ENCODE measurements at regions not wholly inside any gene's neighbourhood (a gene's known extent, or its start where the extent isn't known, plus 50 kb on each side); places are given as distances from the start of the nearest gene placed in this dataset.

GRCh38 chr14:55756078-55756477 is 176.1 kb downstream of the KTN1 start:
- no peak for TF ChIP-seq CTCF (conservative IDR thresholded peaks at IDR 0.05; ENCODE audit: low read depth, low read length)
- no peak for DNase-seq (ENCODE audit: low read depth)
- H3K4me3 ChIP-seq (ENCODE audit: low read depth, low read length) = no peak overlapping the region

GRCh38 chr14:55756557-55756956 is 176.6 kb downstream of the KTN1 start:
- DNase-seq (ENCODE audit: low read depth) = no peak
- H3K4me3 ChIP-seq (ENCODE audit: low read depth, low read length) = no peak overlapping the region
- TF ChIP-seq CTCF (conservative IDR thresholded peaks at IDR 0.05; ENCODE audit: low read depth, low read length) = no peak

GRCh38 chr14:55758796-55759195 is 178.8 kb downstream of the KTN1 start:
- TF ChIP-seq CTCF (conservative IDR thresholded peaks at IDR 0.05; ENCODE audit: low read depth, low read length) = no peak
- no peak for DNase-seq (ENCODE audit: low read depth)
- H3K4me3 ChIP-seq (ENCODE audit: low read depth, low read length) = no peak overlapping the region

GRCh38 chr14:55760789-55761566 is 181.0 kb downstream of the KTN1 start:
- H3K4me3 ChIP-seq (ENCODE audit: low read depth, low read length) = no peak overlapping the region
- no peak for DNase-seq (ENCODE audit: low read depth)
- no peak for TF ChIP-seq CTCF (conservative IDR thresholded peaks at IDR 0.05; ENCODE audit: low read depth, low read length)

GRCh38 chr14:55761651-55762050 is 181.6 kb downstream of the KTN1 start:
- H3K4me3 ChIP-seq (ENCODE audit: low read depth, low read length) = no peak overlapping the region
- no peak for TF ChIP-seq CTCF (conservative IDR thresholded peaks at IDR 0.05; ENCODE audit: low read depth, low read length)
- DNase-seq (ENCODE audit: low read depth) = no peak

GRCh38 chr14:55762595-55763232 is 182.7 kb downstream of the KTN1 start:
- TF ChIP-seq CTCF (conservative IDR thresholded peaks at IDR 0.05; ENCODE audit: low read depth, low read length) = no peak
- no peak overlapping the region for H3K4me3 ChIP-seq (ENCODE audit: low read depth, low read length)
- DNase-seq (ENCODE audit: low read depth) = no peak

GRCh38 chr14:55764784-55765183 is 184.8 kb downstream of the KTN1 start:
- no peak for TF ChIP-seq CTCF (conservative IDR thresholded peaks at IDR 0.05; ENCODE audit: low read depth, low read length)
- no peak for DNase-seq (ENCODE audit: low read depth)
- H3K4me3 ChIP-seq (ENCODE audit: low read depth, low read length) = no peak overlapping the region

Data from epithelial cell of proximal tubule (primary cell).